ENCODE measurements at regions not wholly inside any gene's neighbourhood (a gene's known extent, or its start where the extent isn't known, plus 50 kb on each side); places are given as distances from the start of the nearest gene placed in this dataset.
"Not testable (repeated sequence)": the region's sequence is repeated elsewhere in the genome, so short reads cannot be mapped to it uniquely, and the experiment has no call there.

GRCh38 chr10:131363416-131363815 lies 51.9 kb upstream of the TCERG1L start:
- no peak for DNase-seq

- DNase-seq: no peak
These were observed 60.0 kb upstream of the TCERG1L start for GRCh38 chr10:131371571-131371970.

- no peak for DNase-seq
These were observed 70.1 kb upstream of the TCERG1L start for GRCh38 chr10:131381576-131381975.

GRCh38 chr10:131385161-131385872 lies 73.8 kb upstream of the TCERG1L start:
- DNase-seq: not testable (repeated sequence)

- DNase-seq: no peak
These were observed 75.6 kb upstream of the TCERG1L start for GRCh38 chr10:131387018-131387529.

- no peak for DNase-seq
These were observed 80.4 kb upstream of the TCERG1L start for GRCh38 chr10:131391936-131392335.

- no peak for DNase-seq
These were observed 84.9 kb upstream of the TCERG1L start for GRCh38 chr10:131396121-131397050.

GRCh38 chr10:131398166-131398565 lies 86.6 kb upstream of the TCERG1L start:
- no peak for DNase-seq

- no peak for DNase-seq
These were observed 88.5 kb upstream of the TCERG1L start for GRCh38 chr10:131399981-131400380.

- no peak for DNase-seq
These were observed 89.0 kb upstream of the TCERG1L start for GRCh38 chr10:131400513-131400912.

- DNase-seq: no peak
These were observed 91.5 kb upstream of the TCERG1L start for GRCh38 chr10:131402771-131403650.

GRCh38 chr10:131403936-131404335 lies 92.4 kb upstream of the TCERG1L start:
- no peak for DNase-seq

GRCh38 chr10:131404886-131405285 lies 93.4 kb upstream of the TCERG1L start:
- DNase-seq: no peak

GRCh38 chr10:131406676-131407392 lies 95.3 kb upstream of the TCERG1L start:
- no peak for DNase-seq

GRCh38 chr10:131418681-131419080 lies 107.2 kb upstream of the TCERG1L start:
- DNase-seq: no peak

- no peak for DNase-seq
These were observed 108.3 kb upstream of the TCERG1L start for GRCh38 chr10:131419797-131420196.

- no peak for DNase-seq
These were observed 109.3 kb upstream of the TCERG1L start for GRCh38 chr10:131420867-131421266.

- DNase-seq: no peak
These were observed 109.9 kb upstream of the TCERG1L start for GRCh38 chr10:131421381-131421780.

GRCh38 chr10:131422731-131423130 lies 111.2 kb upstream of the TCERG1L start:
- no peak for DNase-seq

- DNase-seq: no peak
These were observed 112.5 kb upstream of the TCERG1L start for GRCh38 chr10:131424053-131424452.

GRCh38 chr10:131424836-131425491 lies 113.4 kb upstream of the TCERG1L start:
- no peak for DNase-seq
